MM.1S (cell line): ENCODE measurements at regions not wholly inside any gene's neighbourhood (a gene's known extent, or its start where the extent isn't known, plus 50 kb on each side); places are given as distances from the start of the nearest gene placed in this dataset.

Source experiments
- EZH2 ChIP-seq: fragments of 300-600 bp; sonication (generic); optimal IDR thresholded peaks from 2 replicates; pipeline ENCODE3; 2017; ENCODE audit warnings: low read depth, mild to moderate bottlenecking, antibody characterized with exemption, low read length, mixed read lengths
- TF ChIP-seq, protein P1 (sequence below): fragments of 300-600 bp; sonication (generic); IDR thresholded peaks from 2 replicates; pipeline ENCODE4 v1.5.1; 2016; ENCODE audit warnings: antibody characterized with exemption, low read length, mixed read lengths

DNA sequence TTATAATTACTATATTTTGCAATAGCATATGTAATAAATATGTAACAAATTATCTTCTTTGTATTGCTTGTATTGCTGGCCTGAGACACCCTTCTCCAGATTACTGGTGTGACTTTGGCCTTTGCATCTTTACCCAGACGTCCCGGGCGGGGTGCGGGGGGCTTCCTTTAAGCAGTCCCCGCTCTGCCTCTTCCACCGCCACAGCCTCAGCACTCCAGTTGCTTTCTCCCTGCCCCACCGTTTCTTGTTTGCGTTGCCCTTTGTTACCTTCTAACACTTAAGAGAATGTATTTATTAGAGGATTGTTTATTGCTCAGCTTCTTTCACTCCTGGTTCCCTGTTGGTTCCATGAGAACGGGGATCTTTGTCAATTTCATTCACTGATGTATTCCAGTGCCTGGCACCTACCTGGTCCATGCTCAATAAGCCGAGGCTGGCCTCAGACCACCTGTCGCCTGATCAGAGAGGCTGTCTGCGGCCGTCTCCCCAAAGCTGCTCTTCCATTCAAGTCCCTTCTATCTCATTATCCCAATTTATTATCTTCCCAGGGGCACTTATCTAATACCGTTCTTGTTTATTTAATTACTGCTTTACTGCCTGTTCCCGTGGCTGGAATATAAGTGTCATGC is 100.5 kb upstream of the RFLNA start:
- TF ChIP-seq, protein P1, sequence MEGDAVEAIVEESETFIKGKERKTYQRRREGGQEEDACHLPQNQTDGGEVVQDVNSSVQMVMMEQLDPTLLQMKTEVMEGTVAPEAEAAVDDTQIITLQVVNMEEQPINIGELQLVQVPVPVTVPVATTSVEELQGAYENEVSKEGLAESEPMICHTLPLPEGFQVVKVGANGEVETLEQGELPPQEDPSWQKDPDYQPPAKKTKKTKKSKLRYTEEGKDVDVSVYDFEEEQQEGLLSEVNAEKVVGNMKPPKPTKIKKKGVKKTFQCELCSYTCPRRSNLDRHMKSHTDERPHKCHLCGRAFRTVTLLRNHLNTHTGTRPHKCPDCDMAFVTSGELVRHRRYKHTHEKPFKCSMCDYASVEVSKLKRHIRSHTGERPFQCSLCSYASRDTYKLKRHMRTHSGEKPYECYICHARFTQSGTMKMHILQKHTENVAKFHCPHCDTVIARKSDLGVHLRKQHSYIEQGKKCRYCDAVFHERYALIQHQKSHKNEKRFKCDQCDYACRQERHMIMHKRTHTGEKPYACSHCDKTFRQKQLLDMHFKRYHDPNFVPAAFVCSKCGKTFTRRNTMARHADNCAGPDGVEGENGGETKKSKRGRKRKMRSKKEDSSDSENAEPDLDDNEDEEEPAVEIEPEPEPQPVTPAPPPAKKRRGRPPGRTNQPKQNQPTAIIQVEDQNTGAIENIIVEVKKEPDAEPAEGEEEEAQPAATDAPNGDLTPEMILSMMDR = no peak
- TF ChIP-seq EZH2 = no peak
